ENCODE measurements at regions not wholly inside any gene's neighbourhood (a gene's known extent, or its start where the extent isn't known, plus 50 kb on each side); places are given as distances from the start of the nearest gene placed in this dataset.

- TF ChIP-seq CTCF (IDR thresholded peaks at IDR 0.05) (no peak), POLR2A (IDR thresholded peaks at IDR 0.05) (no peak)
Measured at GRCh38 chr12:78386871-78387270, 477.7 kb upstream of the SYT1 start.

Data from thyroid gland (tissue), 4 donors.